DOHH2 (cell line): ENCODE measurements at regions not wholly inside any gene's neighbourhood (a gene's known extent, or its start where the extent isn't known, plus 50 kb on each side); places are given as distances from the start of the nearest gene placed in this dataset.
"Not testable (repeated sequence)": the region's sequence is repeated elsewhere in the genome, so short reads cannot be mapped to it uniquely, and the experiment has no call there.

Experiments used
- EZH2phosphoT487 ChIP-seq: fragments of 200-600 bp; sonication (generic); IDR thresholded peaks from 2 replicates; pipeline ENCODE4 v1.6.1; 2017; ENCODE audit warnings: borderline replicate concordance, mild to moderate bottlenecking, antibody characterized with exemption, low read length, moderate library complexity, mixed read lengths
- TF ChIP-seq, protein P1 (sequence below): fragments of 200-600 bp; sonication (generic); IDR thresholded peaks from one replicate; pipeline ENCODE4 v1.5.1; 2014; ENCODE audit warnings: antibody characterized with exemption, mild to moderate bottlenecking, low read depth, low read length; ENCODE audit not compliant: poor library complexity, severe bottlenecking

DNA sequence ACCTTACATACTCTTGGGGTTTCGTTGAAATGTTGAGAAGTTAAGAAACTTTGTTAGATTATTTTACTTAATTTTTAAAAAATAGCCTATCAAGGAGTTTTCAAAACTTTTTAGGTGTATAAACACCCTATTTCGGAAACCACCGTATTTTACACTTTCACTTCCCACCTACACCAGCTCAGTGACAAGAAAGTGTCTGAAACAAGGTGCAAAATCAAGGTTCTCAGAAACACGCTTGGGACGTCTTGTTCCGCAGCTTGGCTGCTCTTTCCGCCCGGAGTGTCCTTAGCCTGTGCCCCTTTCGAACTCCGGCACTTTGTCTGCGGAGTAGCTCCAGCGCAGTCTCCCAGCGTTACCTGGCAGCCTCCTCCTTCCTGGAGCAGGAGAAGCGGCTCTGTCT lies 233.8 kb upstream of the PLGLB1 start:
- TF ChIP-seq, protein P1, sequence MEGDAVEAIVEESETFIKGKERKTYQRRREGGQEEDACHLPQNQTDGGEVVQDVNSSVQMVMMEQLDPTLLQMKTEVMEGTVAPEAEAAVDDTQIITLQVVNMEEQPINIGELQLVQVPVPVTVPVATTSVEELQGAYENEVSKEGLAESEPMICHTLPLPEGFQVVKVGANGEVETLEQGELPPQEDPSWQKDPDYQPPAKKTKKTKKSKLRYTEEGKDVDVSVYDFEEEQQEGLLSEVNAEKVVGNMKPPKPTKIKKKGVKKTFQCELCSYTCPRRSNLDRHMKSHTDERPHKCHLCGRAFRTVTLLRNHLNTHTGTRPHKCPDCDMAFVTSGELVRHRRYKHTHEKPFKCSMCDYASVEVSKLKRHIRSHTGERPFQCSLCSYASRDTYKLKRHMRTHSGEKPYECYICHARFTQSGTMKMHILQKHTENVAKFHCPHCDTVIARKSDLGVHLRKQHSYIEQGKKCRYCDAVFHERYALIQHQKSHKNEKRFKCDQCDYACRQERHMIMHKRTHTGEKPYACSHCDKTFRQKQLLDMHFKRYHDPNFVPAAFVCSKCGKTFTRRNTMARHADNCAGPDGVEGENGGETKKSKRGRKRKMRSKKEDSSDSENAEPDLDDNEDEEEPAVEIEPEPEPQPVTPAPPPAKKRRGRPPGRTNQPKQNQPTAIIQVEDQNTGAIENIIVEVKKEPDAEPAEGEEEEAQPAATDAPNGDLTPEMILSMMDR: not testable (repeated sequence)
- not testable (repeated sequence) for TF ChIP-seq EZH2phosphoT487
